GM12891 (cell line): ENCODE measurements at regions not wholly inside any gene's neighbourhood (a gene's known extent, or its start where the extent isn't known, plus 50 kb on each side); places are given as distances from the start of the nearest gene placed in this dataset.

Experiments
- PAX5 ChIP-seq: IDR thresholded peaks from 2 replicates; pipeline ENCODE4 v1.6.1; 2011; ENCODE audit warnings: low read length, moderate library complexity, mild to moderate bottlenecking; ENCODE audit not compliant: insufficient read depth, severe bottlenecking
- POLR2A ChIP-seq: IDR thresholded peaks from 2 replicates; pipeline ENCODE4 v1.6.1; 2011; ENCODE audit warnings: low read depth, low read length, control low read depth
- POLR2AphosphoS5 ChIP-seq: IDR thresholded peaks from 2 replicates; pipeline ENCODE4 v1.6.1; 2011; ENCODE audit warnings: low read depth, low read length, control low read depth
- POU2F2 ChIP-seq: IDR thresholded peaks from 2 replicates; pipeline ENCODE4 v1.6.1; 2011; ENCODE audit warnings: low read depth, mild to moderate bottlenecking, control low read depth, low read length, moderate library complexity
- SPI1 ChIP-seq: IDR thresholded peaks from 2 replicates; pipeline ENCODE4 v1.6.1; 2011; ENCODE audit warnings: low read depth, low read length, control low read depth
- TAF1 ChIP-seq: IDR thresholded peaks from 2 replicates; pipeline ENCODE4 v1.6.1; 2011; ENCODE audit warnings: low read depth, low read length, control low read depth

DNA sequence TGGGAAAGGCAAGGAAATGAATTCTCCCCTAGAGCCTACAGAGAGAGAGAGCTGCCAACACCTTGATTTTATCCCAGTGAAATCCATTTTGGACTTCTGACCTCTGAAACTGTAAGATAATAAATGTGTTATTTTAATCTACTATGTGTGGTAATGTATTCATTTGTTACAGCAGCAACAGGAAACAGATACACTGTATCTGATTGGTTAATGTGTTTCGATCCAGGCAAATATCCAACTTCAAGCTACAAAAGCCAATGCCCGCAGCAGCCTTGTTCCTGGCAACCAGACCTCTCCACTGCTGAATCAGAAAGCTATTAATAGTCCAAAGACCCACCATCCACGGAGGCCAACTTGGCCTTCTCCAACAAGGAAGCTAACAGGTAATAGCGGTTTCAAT, 318.1 kb downstream of the PTTG2 start:
- no peak for TF ChIP-seq TAF1
- no peak for TF ChIP-seq POLR2AphosphoS5
- TF ChIP-seq POU2F2: no peak
- no peak for TF ChIP-seq POLR2A
- TF ChIP-seq PAX5: no peak
- TF ChIP-seq SPI1: no peak
